ENCODE measurements at regions not wholly inside any gene's neighbourhood (a gene's known extent, or its start where the extent isn't known, plus 50 kb on each side); places are given as distances from the start of the nearest gene placed in this dataset.
"Not testable (repeated sequence)": the region's sequence is repeated elsewhere in the genome, so short reads cannot be mapped to it uniquely, and the experiment has no call there.

GRCh38 chr16:64084706-64085105, 1037.2 kb downstream of the CDH11 start:
- Mint-ChIP-seq H3K27me3 (ENCODE audit: low read depth in 2 of 2) (no peaks in the 10 kb centered on the region), H3K4me3 (no peak overlapping the region), H3K27ac (no peak overlapping the region), H3K9me3 (peaks cover 5 to 8% of the 10 kb centered on the region in 2 donors), H3K4me1 (no peaks in the 10 kb centered on the region), H3K36me3 (no peaks in the 10 kb centered on the region)
- H3K27ac ChIP-seq (ENCODE audit: low read length), result no peak overlapping the region
- DNase-seq, result no peak
- TF ChIP-seq CTCF (IDR thresholded peaks at IDR 0.05), result no peak
- 100% methylated on average over 3 of the region's 3 CpGs for WGBS (ENCODE audit: insufficient coverage)
- no peaks in the 10 kb centered on the region for H3K4me1 ChIP-seq (ENCODE audit: control insufficient read depth, insufficient read depth, low read length)
- H3K36me3 ChIP-seq (ENCODE audit: control insufficient read depth, insufficient read depth, low read length), result no peaks in the 10 kb centered on the region
- no peak for ATAC-seq
- H3K9me3 ChIP-seq (ENCODE audit: control insufficient read depth, insufficient read depth, low read length), result peaks cover 3% of the 10 kb centered on the region
- H3K27me3 ChIP-seq (ENCODE audit: control insufficient read depth, insufficient read depth, low read length), result no peaks in the 10 kb centered on the region
- intact Hi-C loops (cut with micrococcal nuclease), result no loop called here
- no peak overlapping the region for H3K4me3 ChIP-seq (ENCODE audit: low read length)

- H3K27ac ChIP-seq (ENCODE audit: low read length), result no peak overlapping the region
- H3K4me1 ChIP-seq (ENCODE audit: control insufficient read depth, insufficient read depth, low read length), result no peaks in the 10 kb centered on the region
- no peaks in the 10 kb centered on the region for H3K27me3 ChIP-seq (ENCODE audit: control insufficient read depth, insufficient read depth, low read length)
- Mint-ChIP-seq H3K9me3 (peaks cover 6 to 8% of the 10 kb centered on the region in 2 donors), H3K4me1 (no peaks in the 10 kb centered on the region), H3K27ac (no peak overlapping the region), H3K4me3 (no peak overlapping the region), H3K27me3 (ENCODE audit: low read depth in 2 of 2) (no peaks in the 10 kb centered on the region), H3K36me3 (no peaks in the 10 kb centered on the region)
- no peaks in the 10 kb centered on the region for H3K9me3 ChIP-seq (ENCODE audit: control insufficient read depth, insufficient read depth, low read length)
- intact Hi-C loops (cut with micrococcal nuclease), result no loop called here
- DNase-seq, result no peak
- no peak for TF ChIP-seq CTCF (IDR thresholded peaks at IDR 0.05)
- no peak for ATAC-seq
- no peaks in the 10 kb centered on the region for H3K36me3 ChIP-seq (ENCODE audit: control insufficient read depth, insufficient read depth, low read length)
- 73% methylated on average over 4 of the region's 4 CpGs for whole genome bisulfite sequencing (ENCODE audit: insufficient coverage)
- H3K4me3 ChIP-seq (ENCODE audit: low read length), result no peak overlapping the region
These were observed 1038.3 kb downstream of the CDH11 start for GRCh38 chr16:64083428-64084129.

GRCh38 chr16:64077242-64077641, 1044.6 kb downstream of the CDH11 start:
- DNase-seq (no peak), ATAC-seq (no peak)
- H3K9me3 ChIP-seq (ENCODE audit: control insufficient read depth, insufficient read depth, low read length), result no peaks in the 10 kb centered on the region
- H3K4me3 Mint-ChIP-seq, result no peak overlapping the region
- H3K4me3 ChIP-seq (ENCODE audit: low read length), result no peak overlapping the region
- H3K36me3 Mint-ChIP-seq, result no peaks in the 10 kb centered on the region
- no peaks in the 10 kb centered on the region for H3K27me3 ChIP-seq (ENCODE audit: control insufficient read depth, insufficient read depth, low read length)
- TF ChIP-seq CTCF (IDR thresholded peaks at IDR 0.05), result no peak
- H3K27me3 Mint-ChIP-seq (ENCODE audit: low read depth in 2 of 2), result no peaks in the 10 kb centered on the region
- no peak overlapping the region for H3K27ac Mint-ChIP-seq
- peaks cover 12% of the 10 kb centered on the region in 2 donors for H3K9me3 Mint-ChIP-seq
- intact Hi-C loops (cut with micrococcal nuclease), result no loop called here
- no peaks in the 10 kb centered on the region for H3K36me3 ChIP-seq (ENCODE audit: control insufficient read depth, insufficient read depth, low read length)
- H3K27ac ChIP-seq (ENCODE audit: low read length), result no peak overlapping the region
- WGBS (ENCODE audit: insufficient coverage), result 88% methylated on average over 2 of the region's 2 CpGs
- H3K4me1 ChIP-seq (ENCODE audit: control insufficient read depth, insufficient read depth, low read length), result no peaks in the 10 kb centered on the region
- H3K4me1 Mint-ChIP-seq, result no peaks in the 10 kb centered on the region

- Mint-ChIP-seq H3K27ac (no peak overlapping the region), H3K4me1 (no peaks in the 10 kb centered on the region), H3K9me3 (peaks cover 12 to 24% of the 10 kb centered on the region in 2 donors), H3K36me3 (no peaks in the 10 kb centered on the region), H3K4me3 (no peak overlapping the region), H3K27me3 (ENCODE audit: low read depth in 2 of 2) (no peaks in the 10 kb centered on the region)
- intact Hi-C loops (cut with micrococcal nuclease), result no loop called here
- no peak for ATAC-seq
- no peak for TF ChIP-seq CTCF (IDR thresholded peaks at IDR 0.05)
- no peaks in the 10 kb centered on the region for H3K27me3 ChIP-seq (ENCODE audit: control insufficient read depth, insufficient read depth, low read length)
- H3K4me1 ChIP-seq (ENCODE audit: control insufficient read depth, insufficient read depth, low read length), result no peaks in the 10 kb centered on the region
- no peak for DNase-seq
- H3K36me3 ChIP-seq (ENCODE audit: control insufficient read depth, insufficient read depth, low read length), result no peaks in the 10 kb centered on the region
- H3K9me3 ChIP-seq (ENCODE audit: control insufficient read depth, insufficient read depth, low read length), result no peaks in the 10 kb centered on the region
- no peak overlapping the region for H3K4me3 ChIP-seq (ENCODE audit: low read length)
- 68% methylated on average over 2 of the region's 3 CpGs for WGBS (ENCODE audit: insufficient coverage)
- no peak overlapping the region for H3K27ac ChIP-seq (ENCODE audit: low read length)
These were observed 1047.2 kb downstream of the CDH11 start for GRCh38 chr16:64074706-64075105.

- H3K9me3 ChIP-seq (ENCODE audit: control insufficient read depth, insufficient read depth, low read length); H3K36me3 Mint-ChIP-seq; intact Hi-C loops (cut with micrococcal nuclease); DNase-seq; H3K4me3 Mint-ChIP-seq; H3K4me1 Mint-ChIP-seq; ATAC-seq; H3K4me1 ChIP-seq (ENCODE audit: control insufficient read depth, insufficient read depth, low read length); H3K27ac ChIP-seq (ENCODE audit: low read length); H3K4me3 ChIP-seq (ENCODE audit: low read length); H3K27ac Mint-ChIP-seq; H3K27me3 ChIP-seq (ENCODE audit: control insufficient read depth, insufficient read depth, low read length); H3K36me3 ChIP-seq (ENCODE audit: control insufficient read depth, insufficient read depth, low read length); H3K27me3 Mint-ChIP-seq (ENCODE audit: low read depth in 2 of 2): not testable (repeated sequence)
- H3K9me3 Mint-ChIP-seq, result peaks cover 11 to 28% of the 10 kb centered on the region in 2 donors
- 94% methylated on average over 34 of the region's 34 CpGs for WGBS (ENCODE audit: insufficient coverage)
These were observed 1049.6 kb downstream of the CDH11 start for GRCh38 chr16:64072131-64072730.

Data from natural killer cell (primary cell).